Fibroblast of lung (primary cell): ENCODE measurements at regions not wholly inside any gene's neighbourhood (a gene's known extent, or its start where the extent isn't known, plus 50 kb on each side); places are given as distances from the start of the nearest gene placed in this dataset.

Experiments used
- DNase-seq, 2 donors: peaks; one replicate each; pipeline versions ENCODE4 v3.0.0 to v3.0.0-alpha.2; 2010; ENCODE audit warnings: low read depth in 2 of 2
- H2AFZ ChIP-seq: 2 replicates; pipeline ENCODE4 v1.5.1; 2012; ENCODE audit warnings: low read length, control low read depth, inconsistent platforms
- H3K27ac ChIP-seq: 2 replicates; pipeline ENCODE4 v1.5.1; 2011; ENCODE audit warnings: low read length, control low read depth; ENCODE audit not compliant: insufficient read depth
- H3K27me3 ChIP-seq: 2 replicates; pipeline ENCODE4 v1.5.1; 2011; ENCODE audit warnings: mild to moderate bottlenecking, low read length; ENCODE audit not compliant: control insufficient read depth, insufficient read depth
- H3K36me3 ChIP-seq: 2 replicates; pipeline ENCODE4 v1.5.1; 2011; ENCODE audit warnings: low read length; ENCODE audit not compliant: control insufficient read depth, insufficient read depth
- H3K4me1 ChIP-seq: 2 replicates; pipeline ENCODE4 v1.5.1; 2011; ENCODE audit warnings: low read length; ENCODE audit not compliant: control insufficient read depth, insufficient read depth; ENCODE audit errors: extremely low read depth
- H3K4me2 ChIP-seq: 2 replicates; pipeline ENCODE4 v1.5.1; 2011; ENCODE audit warnings: low read length, control low read depth; ENCODE audit not compliant: insufficient read depth; ENCODE audit errors: extremely low read depth
- H3K4me3 ChIP-seq, 4 experiments: fragments of 200-600 bp in 1 of 4; sonication (generic) in 1 of 4; replicated peaks in 1 of 4; 2 replicates each; pipeline ENCODE4 v1.5.1; 2011 to 2016; ENCODE audit warnings: low read length in 4 of 4, low read depth in 3 of 4, mild to moderate bottlenecking in 3 of 4, control low read depth in 2 of 4, inconsistent platforms in 1 of 4, mixed read lengths in 1 of 4; ENCODE audit not compliant: insufficient read depth in 1 of 4; ENCODE audit errors: control extremely low read depth in 1 of 4
- H3K79me2 ChIP-seq: 2 replicates; pipeline ENCODE4 v1.5.1; 2012; ENCODE audit warnings: mild to moderate bottlenecking, low read length, inconsistent platforms; ENCODE audit not compliant: control insufficient read depth, insufficient read depth
- H3K9ac ChIP-seq: 2 replicates; pipeline ENCODE4 v1.5.1; 2011; ENCODE audit warnings: mild to moderate bottlenecking, low read length, control low read depth; ENCODE audit not compliant: insufficient read depth
- H3K9me3 ChIP-seq: 2 replicates; pipeline ENCODE4 v1.5.1; 2012; ENCODE audit warnings: low read depth, low read length; ENCODE audit not compliant: control insufficient read depth, insufficient read depth
- H4K20me1 ChIP-seq: 2 replicates; pipeline ENCODE4 v1.5.1; 2011; ENCODE audit warnings: low read length; ENCODE audit not compliant: control insufficient read depth, insufficient read depth; ENCODE audit errors: extremely low read depth
- CTCF ChIP-seq, 2 donors: IDR thresholded peaks in 1 of 2; conservative IDR thresholded peaks in 1 of 2; 1 replicate in 1 of 2; 2 replicates in 1 of 2; pipeline ENCODE4 v1.5.1; 2011 to 2012; ENCODE audit warnings: low read length in 2 of 2, control low read depth in 1 of 2, inconsistent platforms in 1 of 2, low read depth in 1 of 2, mild to moderate bottlenecking in 1 of 2
- EZH2 ChIP-seq: IDR thresholded peaks from 2 replicates; pipeline ENCODE4 v1.5.1; 2012; ENCODE audit warnings: low read length, control low read depth, mild to moderate bottlenecking; ENCODE audit errors: missing control alignments

- Histone ChIP-seq H3K9ac (no peak overlapping the region), H3K27ac (no peak overlapping the region), H3K27me3 (no peaks in the 10 kb centered on the region), H3K36me3 (no peaks in the 10 kb centered on the region), H3K4me3 (no peak overlapping the region), H3K4me2 (no peak overlapping the region), H3K4me1 (no peaks in the 10 kb centered on the region), H3K9me3 (no peaks in the 10 kb centered on the region), H4K20me1 (no peaks in the 10 kb centered on the region), H3K79me2 (no peaks in the 10 kb centered on the region), H2AFZ (no peak overlapping the region)
- DNase-seq, result no peak
- TF ChIP-seq CTCF (conservative IDR thresholded peaks at IDR 0.05 in 1 of 2, IDR thresholded peaks at IDR 0.05 in 1 of 2; ENCODE audit: low read depth in 1 of 2, low read length in 2 of 2), result no peak
- no peak for TF ChIP-seq EZH2
These were observed 509.3 kb upstream of the NUDT12 start for GRCh38 chr5:104071887-104072286.

- no peak overlapping the region for H3K27ac ChIP-seq
- H3K27me3 ChIP-seq, result no peaks in the 10 kb centered on the region
- DNase-seq, result peak in 1 of 2 donors; percentile 39
- no peaks in the 10 kb centered on the region for H4K20me1 ChIP-seq
- H3K4me1 ChIP-seq, result no peaks in the 10 kb centered on the region
- no peak overlapping the region for H3K4me2 ChIP-seq
- H3K4me3 ChIP-seq, result no peak overlapping the region
- no peak overlapping the region for H2AFZ ChIP-seq
- no peaks in the 10 kb centered on the region for H3K36me3 ChIP-seq
- H3K9ac ChIP-seq, result no peak overlapping the region
- TF ChIP-seq EZH2 (no peak), CTCF (conservative IDR thresholded peaks at IDR 0.05 in 1 of 2, IDR thresholded peaks at IDR 0.05 in 1 of 2; ENCODE audit: low read depth in 1 of 2, low read length in 2 of 2) (no peak)
- no peaks in the 10 kb centered on the region for H3K79me2 ChIP-seq
- no peaks in the 10 kb centered on the region for H3K9me3 ChIP-seq
These were observed 500.2 kb upstream of the NUDT12 start for GRCh38 chr5:104062621-104063377.

- no peaks in the 10 kb centered on the region for H3K79me2 ChIP-seq
- DNase-seq, result no peak
- TF ChIP-seq CTCF (conservative IDR thresholded peaks at IDR 0.05 in 1 of 2, IDR thresholded peaks at IDR 0.05 in 1 of 2; ENCODE audit: low read depth in 1 of 2, low read length in 2 of 2) (no peak), EZH2 (no peak)
- no peak overlapping the region for H2AFZ ChIP-seq
- H3K4me2 ChIP-seq, result no peak overlapping the region
- H3K4me3 ChIP-seq, result no peak overlapping the region
- H4K20me1 ChIP-seq, result no peaks in the 10 kb centered on the region
- no peaks in the 10 kb centered on the region for H3K9me3 ChIP-seq
- H3K36me3 ChIP-seq, result no peaks in the 10 kb centered on the region
- no peaks in the 10 kb centered on the region for H3K27me3 ChIP-seq
- H3K9ac ChIP-seq, result no peak overlapping the region
- no peaks in the 10 kb centered on the region for H3K4me1 ChIP-seq
- H3K27ac ChIP-seq, result no peak overlapping the region
These were observed 499.1 kb upstream of the NUDT12 start for GRCh38 chr5:104061707-104062106.
